D721Med (cell line): ENCODE measurements at regions not wholly inside any gene's neighbourhood (a gene's known extent, or its start where the extent isn't known, plus 50 kb on each side); places are given as distances from the start of the nearest gene placed in this dataset.
"Not testable (repeated sequence)": the region's sequence is repeated elsewhere in the genome, so short reads cannot be mapped to it uniquely, and the experiment has no call there.

Experiments
- DNase-seq: peaks from one replicate; pipeline ENCODE4 v3.0.0; 2011; ENCODE audit warnings: low spot score; ENCODE audit not compliant: insufficient read length
- FAIRE-seq: peaks from 2 replicates; lab custom pipeline; 2011; peaks lifted over from hg19 to GRCh38; lab: Jason Lieb, UNC

GRCh38 chr11:3520905-3521304, 120.9 kb downstream of the ART5 start:
- not testable (repeated sequence) for FAIRE-seq, DNase-seq

- not testable (repeated sequence) for DNase-seq, FAIRE-seq
These were observed 122.0 kb downstream of the ART5 start for GRCh38 chr11:3519841-3520240.

GRCh38 chr11:3516934-3517567, 124.7 kb downstream of the ART5 start:
- not testable (repeated sequence) for DNase-seq, FAIRE-seq

- DNase-seq, FAIRE-seq: not testable (repeated sequence)
These were observed 125.4 kb downstream of the ART5 start for GRCh38 chr11:3516345-3516933.

- FAIRE-seq, DNase-seq: not testable (repeated sequence)
These were observed 127.0 kb downstream of the ART5 start for GRCh38 chr11:3514635-3515424.

- FAIRE-seq, result not testable (repeated sequence)
These were observed 128.5 kb downstream of the ART5 start for GRCh38 chr11:3513311-3513710.

GRCh38 chr11:3512751-3513150, 129.0 kb downstream of the ART5 start:
- FAIRE-seq, DNase-seq: not testable (repeated sequence)

More at GRCh38 chr11:3513311-3513710, 128.5 kb downstream of the ART5 start:
- DNase-seq, result not testable (repeated sequence)

GRCh38 chr11:3512133-3512703, 129.6 kb downstream of the ART5 start:
- not testable (repeated sequence) for DNase-seq, FAIRE-seq

GRCh38 chr11:3511416-3512132, 130.2 kb downstream of the ART5 start:
- FAIRE-seq, DNase-seq: not testable (repeated sequence)

GRCh38 chr11:3509563-3509962, 130.6 kb upstream of the ZNF195 start:
- not testable (repeated sequence) for FAIRE-seq, DNase-seq

- not testable (repeated sequence) for FAIRE-seq
These were observed 120.3 kb upstream of the ZNF195 start for GRCh38 chr11:3499198-3499597.

GRCh38 chr11:3498356-3498755, 119.4 kb upstream of the ZNF195 start:
- not testable (repeated sequence) for FAIRE-seq, DNase-seq

More at GRCh38 chr11:3499198-3499597, 120.3 kb upstream of the ZNF195 start:
- DNase-seq, result not testable (repeated sequence)

GRCh38 chr11:3493152-3493551, 114.2 kb upstream of the ZNF195 start:
- FAIRE-seq, DNase-seq: not testable (repeated sequence)

GRCh38 chr11:3488003-3488402, 109.1 kb upstream of the ZNF195 start:
- FAIRE-seq, DNase-seq: not testable (repeated sequence)

- FAIRE-seq, DNase-seq: not testable (repeated sequence)
These were observed 106.8 kb upstream of the ZNF195 start for GRCh38 chr11:3485737-3486136.

GRCh38 chr11:3476937-3477885, 98.3 kb upstream of the ZNF195 start:
- not testable (repeated sequence) for DNase-seq, FAIRE-seq
